HG03280 (cell line): ENCODE measurements at regions not wholly inside any gene's neighbourhood (a gene's known extent, or its start where the extent isn't known, plus 50 kb on each side); places are given as distances from the start of the nearest gene placed in this dataset.

Source experiments
- ATAC-seq: cut with Tn5 transposase; IDR thresholded peaks from one replicate; pipeline ENCODE4 v1.9.1; 2021; ENCODE audit warnings: mild to moderate bottlenecking, moderate library complexity; ENCODE audit not compliant: unreplicated experiment

- ATAC-seq: no peak
Measured at GRCh38 chr1:55574691-55575225, 359.6 kb upstream of the USP24 start.

GRCh38 chr1:55572878-55573734 is 357.9 kb upstream of the USP24 start:
- no peak for ATAC-seq

- ATAC-seq: no peak
Measured at GRCh38 chr1:55571767-55572166, 356.6 kb upstream of the USP24 start.

GRCh38 chr1:55569417-55569816 is 354.3 kb upstream of the USP24 start:
- no peak for ATAC-seq

GRCh38 chr1:55568732-55569131 is 353.6 kb upstream of the USP24 start:
- no peak for ATAC-seq

- ATAC-seq: no peak
Measured at GRCh38 chr1:55560266-55560665, 345.1 kb upstream of the USP24 start.

- no peak for ATAC-seq
Measured at GRCh38 chr1:55559842-55560241, 344.7 kb upstream of the USP24 start.

GRCh38 chr1:55559161-55559611 is 344.0 kb upstream of the USP24 start:
- ATAC-seq: no peak

- no peak for ATAC-seq
Measured at GRCh38 chr1:55558515-55558914, 343.4 kb upstream of the USP24 start.

- no peak for ATAC-seq
Measured at GRCh38 chr1:55555956-55556725, 341.0 kb upstream of the USP24 start.

GRCh38 chr1:55554611-55555010 is 339.4 kb upstream of the USP24 start:
- ATAC-seq: no peak

GRCh38 chr1:55552636-55553035 is 337.5 kb upstream of the USP24 start:
- ATAC-seq: no peak

- no peak for ATAC-seq
Measured at GRCh38 chr1:55547405-55547804, 332.2 kb upstream of the USP24 start.

GRCh38 chr1:55546553-55546952 is 331.4 kb upstream of the USP24 start:
- no peak for ATAC-seq

- ATAC-seq: no peak
Measured at GRCh38 chr1:55544826-55545225, 329.7 kb upstream of the USP24 start.

GRCh38 chr1:55542901-55543504 is 327.8 kb upstream of the USP24 start:
- no peak for ATAC-seq

GRCh38 chr1:55541296-55541695 is 326.1 kb upstream of the USP24 start:
- ATAC-seq: no peak

- ATAC-seq: no peak
Measured at GRCh38 chr1:55539652-55540512, 324.7 kb upstream of the USP24 start.

- ATAC-seq: no peak
Measured at GRCh38 chr1:55538428-55538827, 323.3 kb upstream of the USP24 start.

- no peak for ATAC-seq
Measured at GRCh38 chr1:55536545-55536865, 321.3 kb upstream of the USP24 start.
